GM12875 (cell line): ENCODE measurements at regions not wholly inside any gene's neighbourhood (a gene's known extent, or its start where the extent isn't known, plus 50 kb on each side); places are given as distances from the start of the nearest gene placed in this dataset.

Source experiments
- H3K4me3 ChIP-seq: one replicate; pipeline ENCODE4 v1.5.1; 2011; ENCODE audit warnings: low read depth, low read length, control low read depth
- CTCF ChIP-seq: IDR thresholded peaks from 2 replicates; pipeline ENCODE4 v1.5.1; 2011; ENCODE audit warnings: low read depth, mild to moderate bottlenecking, control low read depth, inconsistent platforms, low read length, moderate library complexity, borderline replicate concordance; ENCODE audit not compliant: insufficient read depth

GRCh38 chr9:86821006-86821845, 126.1 kb downstream of the GAS1 start:
- TF ChIP-seq CTCF, result no peak
- no peak overlapping the region for H3K4me3 ChIP-seq

- no peak overlapping the region for H3K4me3 ChIP-seq
- TF ChIP-seq CTCF, result no peak
These were observed 127.8 kb downstream of the GAS1 start for GRCh38 chr9:86819552-86819951.

- H3K4me3 ChIP-seq, result no peak overlapping the region
- no peak for TF ChIP-seq CTCF
These were observed 128.7 kb downstream of the GAS1 start for GRCh38 chr9:86818636-86819035.

GRCh38 chr9:86816868-86817267, 130.4 kb downstream of the GAS1 start:
- H3K4me3 ChIP-seq, result no peak overlapping the region
- TF ChIP-seq CTCF, result no peak

GRCh38 chr9:86816366-86816765, 130.9 kb downstream of the GAS1 start:
- no peak for TF ChIP-seq CTCF
- no peak overlapping the region for H3K4me3 ChIP-seq

GRCh38 chr9:86812616-86813015, 134.7 kb downstream of the GAS1 start:
- no peak overlapping the region for H3K4me3 ChIP-seq
- TF ChIP-seq CTCF, result no peak

- TF ChIP-seq CTCF, result no peak
- H3K4me3 ChIP-seq, result no peak overlapping the region
These were observed 137.4 kb downstream of the GAS1 start for GRCh38 chr9:86809759-86810367.
